ENCODE measurements at regions not wholly inside any gene's neighbourhood (a gene's known extent, or its start where the extent isn't known, plus 50 kb on each side); places are given as distances from the start of the nearest gene placed in this dataset.

- TF ChIP-seq, protein P1, sequence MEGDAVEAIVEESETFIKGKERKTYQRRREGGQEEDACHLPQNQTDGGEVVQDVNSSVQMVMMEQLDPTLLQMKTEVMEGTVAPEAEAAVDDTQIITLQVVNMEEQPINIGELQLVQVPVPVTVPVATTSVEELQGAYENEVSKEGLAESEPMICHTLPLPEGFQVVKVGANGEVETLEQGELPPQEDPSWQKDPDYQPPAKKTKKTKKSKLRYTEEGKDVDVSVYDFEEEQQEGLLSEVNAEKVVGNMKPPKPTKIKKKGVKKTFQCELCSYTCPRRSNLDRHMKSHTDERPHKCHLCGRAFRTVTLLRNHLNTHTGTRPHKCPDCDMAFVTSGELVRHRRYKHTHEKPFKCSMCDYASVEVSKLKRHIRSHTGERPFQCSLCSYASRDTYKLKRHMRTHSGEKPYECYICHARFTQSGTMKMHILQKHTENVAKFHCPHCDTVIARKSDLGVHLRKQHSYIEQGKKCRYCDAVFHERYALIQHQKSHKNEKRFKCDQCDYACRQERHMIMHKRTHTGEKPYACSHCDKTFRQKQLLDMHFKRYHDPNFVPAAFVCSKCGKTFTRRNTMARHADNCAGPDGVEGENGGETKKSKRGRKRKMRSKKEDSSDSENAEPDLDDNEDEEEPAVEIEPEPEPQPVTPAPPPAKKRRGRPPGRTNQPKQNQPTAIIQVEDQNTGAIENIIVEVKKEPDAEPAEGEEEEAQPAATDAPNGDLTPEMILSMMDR (conservative IDR thresholded peaks at IDR 0.05), result no peak
Measured at GRCh38 chr10:24157567-24157966, 51.4 kb upstream of the KIAA1217 start.

More at GRCh38 chr10:24157567-24157966, 51.4 kb upstream of the KIAA1217 start:
- Mint-ChIP-seq H3K36me3 (peaks cover 14% of the 10 kb centered on the region), H3K27me3 (no peaks in the 10 kb centered on the region), H3K4me3 (no peak overlapping the region), H3K4me1 (ENCODE audit: unreplicated experiment) (peaks cover 5% of the 10 kb centered on the region), H3K9me3 (peaks cover 6% of the 10 kb centered on the region), H3K27ac (no peak overlapping the region)
- DNase-seq (ENCODE audit: extremely low spot score, unreplicated experiment), result no peak

All from type B pancreatic cell (in vitro differentiated cells).